ENCODE measurements at regions not wholly inside any gene's neighbourhood (a gene's known extent, or its start where the extent isn't known, plus 50 kb on each side); places are given as distances from the start of the nearest gene placed in this dataset.

- Histone ChIP-seq H3K4me1 (no peaks in the 10 kb centered on the region), H3K9me3 (no peaks in the 10 kb centered on the region), H3K4me3 (no peak overlapping the region), H3K27ac (no peak overlapping the region), H3K36me3 (ENCODE audit: low read depth, missing control alignments) (no peaks in the 10 kb centered on the region), H3K27me3 (no peaks in the 10 kb centered on the region)
- TF ChIP-seq, protein P1, sequence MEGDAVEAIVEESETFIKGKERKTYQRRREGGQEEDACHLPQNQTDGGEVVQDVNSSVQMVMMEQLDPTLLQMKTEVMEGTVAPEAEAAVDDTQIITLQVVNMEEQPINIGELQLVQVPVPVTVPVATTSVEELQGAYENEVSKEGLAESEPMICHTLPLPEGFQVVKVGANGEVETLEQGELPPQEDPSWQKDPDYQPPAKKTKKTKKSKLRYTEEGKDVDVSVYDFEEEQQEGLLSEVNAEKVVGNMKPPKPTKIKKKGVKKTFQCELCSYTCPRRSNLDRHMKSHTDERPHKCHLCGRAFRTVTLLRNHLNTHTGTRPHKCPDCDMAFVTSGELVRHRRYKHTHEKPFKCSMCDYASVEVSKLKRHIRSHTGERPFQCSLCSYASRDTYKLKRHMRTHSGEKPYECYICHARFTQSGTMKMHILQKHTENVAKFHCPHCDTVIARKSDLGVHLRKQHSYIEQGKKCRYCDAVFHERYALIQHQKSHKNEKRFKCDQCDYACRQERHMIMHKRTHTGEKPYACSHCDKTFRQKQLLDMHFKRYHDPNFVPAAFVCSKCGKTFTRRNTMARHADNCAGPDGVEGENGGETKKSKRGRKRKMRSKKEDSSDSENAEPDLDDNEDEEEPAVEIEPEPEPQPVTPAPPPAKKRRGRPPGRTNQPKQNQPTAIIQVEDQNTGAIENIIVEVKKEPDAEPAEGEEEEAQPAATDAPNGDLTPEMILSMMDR (IDR thresholded peaks at IDR 0.05): no peak
- TF ChIP-seq POLR2A (IDR thresholded peaks at IDR 0.05): no peak
- WGBS, 2 donors: 70 to 84% methylated on average over 10 of the region's 10 CpGs
- intact Hi-C loops (cut with DNase I; ENCODE audit: low total_unique reads): no loop called here
- DNase-seq: no peak
These were observed 133.0 kb upstream of the NEBL start for GRCh38 chr10:21030091-21030490.

GRCh38 chr10:21022821-21023220 is 125.7 kb upstream of the NEBL start:
- no peaks in the 10 kb centered on the region for H3K9me3 ChIP-seq
- no peak for TF ChIP-seq POLR2A (IDR thresholded peaks at IDR 0.05)
- TF ChIP-seq, protein P1 (IDR thresholded peaks at IDR 0.05): no peak
- DNase-seq: no peak

GRCh38 chr10:21021843-21022594 is 124.9 kb upstream of the NEBL start:
- Histone ChIP-seq H3K4me1 (no peaks in the 10 kb centered on the region), H3K27me3 (no peaks in the 10 kb centered on the region), H3K27ac (no peak overlapping the region), H3K9me3 (no peaks in the 10 kb centered on the region), H3K4me3 (no peak overlapping the region), H3K36me3 (ENCODE audit: low read depth, missing control alignments) (no peaks in the 10 kb centered on the region)
- DNase-seq: no peak
- intact Hi-C loops (cut with DNase I; ENCODE audit: low total_unique reads): no loop called here
- 65 to 70% methylated on average over 15 of the region's 15 CpGs for WGBS, 2 donors
- TF ChIP-seq, protein P1 (IDR thresholded peaks at IDR 0.05): peak in 1 of 3 experiments; percentile 12
- TF ChIP-seq POLR2A (IDR thresholded peaks at IDR 0.05): no peak

More at GRCh38 chr10:21022821-21023220, 125.7 kb upstream of the NEBL start:
- H3K4me1 ChIP-seq: no peaks in the 10 kb centered on the region
- H3K27me3 ChIP-seq: no peaks in the 10 kb centered on the region
- intact Hi-C loops (cut with DNase I; ENCODE audit: low total_unique reads): no loop called here
- WGBS, 2 donors: 65 to 80% methylated on average over 3 of the region's 3 CpGs
- H3K36me3 ChIP-seq (ENCODE audit: low read depth, missing control alignments): no peaks in the 10 kb centered on the region
- H3K4me3 ChIP-seq: no peak overlapping the region
- H3K27ac ChIP-seq: no peak overlapping the region

DNA sequence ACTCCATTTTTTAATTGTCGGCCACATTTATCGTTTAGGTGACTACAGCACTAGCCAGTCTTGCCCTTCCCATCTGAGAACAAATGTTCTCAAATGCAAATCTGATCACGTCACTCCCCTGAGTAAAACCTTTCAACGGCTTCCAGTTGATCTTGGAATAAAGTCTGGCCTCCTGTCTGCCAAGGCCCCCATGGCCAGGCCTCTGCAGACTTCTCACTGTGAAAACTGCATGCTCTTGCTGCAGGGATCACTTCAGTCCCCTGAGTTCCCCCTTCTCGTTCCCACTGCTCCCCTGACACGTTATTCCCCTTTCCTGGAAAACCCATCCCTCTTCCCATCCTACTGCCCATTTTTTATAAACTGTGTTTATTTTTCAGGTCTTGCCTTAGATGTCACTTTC is 124.1 kb upstream of the NEBL start:
- TF ChIP-seq, protein P1 (IDR thresholded peaks at IDR 0.05): no peak
- TF ChIP-seq POLR2A (IDR thresholded peaks at IDR 0.05): no peak
- no peak for DNase-seq
- H3K4me1 ChIP-seq: no peaks in the 10 kb centered on the region
- no peaks in the 10 kb centered on the region for H3K36me3 ChIP-seq (ENCODE audit: low read depth, missing control alignments)
- no peak overlapping the region for H3K27ac ChIP-seq
- no peaks in the 10 kb centered on the region for H3K9me3 ChIP-seq
- no peaks in the 10 kb centered on the region for H3K27me3 ChIP-seq
- intact Hi-C loops (cut with DNase I; ENCODE audit: low total_unique reads): no loop called here
- WGBS, 2 donors: 87 to 89% methylated on average over 6 of the region's 6 CpGs
- H3K4me3 ChIP-seq: no peak overlapping the region

GRCh38 chr10:21020545-21020944 is 123.4 kb upstream of the NEBL start:
- 84 to 89% methylated on average over 7 of the region's 7 CpGs for WGBS, 2 donors

More at GRCh38 chr10:21020545-21020944, 123.4 kb upstream of the NEBL start:
- TF ChIP-seq POLR2A (IDR thresholded peaks at IDR 0.05): no peak
- TF ChIP-seq, protein P1 (IDR thresholded peaks at IDR 0.05): no peak
- H3K9me3 ChIP-seq: no peaks in the 10 kb centered on the region
- intact Hi-C loops (cut with DNase I; ENCODE audit: low total_unique reads): no loop called here
- H3K27me3 ChIP-seq: no peaks in the 10 kb centered on the region
- no peak overlapping the region for H3K4me3 ChIP-seq
- no peaks in the 10 kb centered on the region for H3K36me3 ChIP-seq (ENCODE audit: low read depth, missing control alignments)
- no peaks in the 10 kb centered on the region for H3K4me1 ChIP-seq
- peak; percentile 31 for DNase-seq
- no peak overlapping the region for H3K27ac ChIP-seq
